GM19395 (cell line): ENCODE measurements at regions not wholly inside any gene's neighbourhood (a gene's known extent, or its start where the extent isn't known, plus 50 kb on each side); places are given as distances from the start of the nearest gene placed in this dataset.

Source experiments
- ATAC-seq: cut with Tn5 transposase; IDR thresholded peaks from one replicate; pipeline ENCODE4 v1.9.1; 2021; ENCODE audit warnings: mild to moderate bottlenecking, moderate library complexity; ENCODE audit not compliant: unreplicated experiment

DNA sequence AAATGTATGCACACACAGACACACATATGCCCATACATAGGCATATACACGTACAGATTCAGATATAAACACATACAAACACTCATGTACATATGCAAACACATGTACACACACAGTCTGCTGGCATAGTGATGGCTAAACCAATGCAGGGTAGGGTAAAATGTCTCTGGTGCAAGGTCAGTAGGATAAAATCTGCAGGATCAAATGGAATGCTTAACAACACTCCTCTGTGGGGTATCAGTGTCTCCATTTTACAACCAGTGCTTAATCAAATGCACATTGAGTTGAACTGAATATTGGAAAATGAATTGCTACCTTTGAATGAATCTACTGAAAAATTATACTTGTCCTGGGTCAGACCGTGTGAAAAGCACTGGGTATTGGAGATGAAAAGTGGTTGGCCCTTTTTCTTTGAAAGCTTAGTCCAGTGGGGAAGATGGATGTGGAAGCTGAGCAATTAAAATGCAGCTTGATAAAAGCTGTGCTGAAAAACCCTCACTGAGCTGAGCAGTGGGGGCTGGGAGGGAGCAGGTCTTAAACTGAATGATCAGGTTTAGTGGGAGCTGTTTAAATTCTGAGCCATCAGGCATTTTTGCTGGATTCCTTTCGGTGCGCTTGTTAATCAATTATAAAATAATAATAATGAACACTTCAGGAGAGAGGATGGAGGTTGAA, 314.7 kb downstream of the HAPSTR1 start:
- no peak for ATAC-seq

DNA sequence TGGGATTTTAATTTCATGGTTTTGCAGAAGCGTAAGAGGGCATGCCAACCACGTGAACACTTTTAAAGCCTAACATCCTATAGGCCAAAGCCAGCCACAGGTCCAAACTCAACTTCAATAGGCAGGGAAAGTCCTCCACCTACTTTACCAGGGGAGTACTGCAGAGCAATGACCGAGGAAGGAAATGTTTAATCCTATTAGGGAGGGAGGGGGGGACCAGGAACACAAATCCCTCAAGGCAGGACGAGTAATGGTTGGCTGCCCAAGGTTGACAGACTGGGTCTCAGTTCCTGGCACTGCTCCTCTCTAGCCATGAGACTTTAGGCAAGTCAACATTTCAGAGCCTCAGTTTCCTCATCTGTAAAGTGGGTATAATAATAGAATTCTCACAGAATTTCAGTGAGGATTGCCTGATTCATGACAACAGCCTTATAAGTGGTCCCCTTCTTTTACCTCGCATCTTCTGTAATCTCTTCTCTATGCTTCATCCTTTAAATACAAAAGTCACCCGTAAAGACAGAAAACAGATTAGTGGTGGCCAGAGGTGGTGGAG, 315.8 kb downstream of the HAPSTR1 start:
- ATAC-seq, result no peak

DNA sequence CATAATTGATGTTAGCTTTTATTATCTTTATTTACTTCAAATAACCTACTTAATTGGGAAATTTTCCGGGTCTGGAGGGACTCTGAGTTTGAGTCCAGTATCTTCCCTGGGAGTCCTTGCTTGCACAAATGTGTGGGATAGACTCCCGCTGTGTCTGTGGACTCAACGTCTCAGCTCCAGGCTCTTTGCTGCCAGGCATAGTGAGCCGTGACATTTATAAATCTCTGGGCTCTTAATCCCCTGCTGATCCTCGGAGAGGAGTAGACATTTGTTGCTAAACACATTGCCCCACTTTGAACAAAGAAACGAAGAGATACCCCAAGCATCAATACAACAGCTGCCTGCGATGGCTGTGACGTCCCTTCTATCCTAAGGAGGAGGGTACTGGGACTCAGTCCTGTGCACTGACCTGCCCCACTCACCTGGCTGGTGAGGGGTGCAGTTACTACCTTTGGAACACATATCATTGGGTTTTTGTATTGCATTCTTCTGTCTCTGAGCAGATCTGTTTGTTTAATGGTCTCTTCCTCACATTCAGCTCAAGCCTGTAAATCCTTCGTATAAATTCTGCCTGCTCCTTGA, 316.9 kb downstream of the HAPSTR1 start:
- ATAC-seq, result no peak

DNA sequence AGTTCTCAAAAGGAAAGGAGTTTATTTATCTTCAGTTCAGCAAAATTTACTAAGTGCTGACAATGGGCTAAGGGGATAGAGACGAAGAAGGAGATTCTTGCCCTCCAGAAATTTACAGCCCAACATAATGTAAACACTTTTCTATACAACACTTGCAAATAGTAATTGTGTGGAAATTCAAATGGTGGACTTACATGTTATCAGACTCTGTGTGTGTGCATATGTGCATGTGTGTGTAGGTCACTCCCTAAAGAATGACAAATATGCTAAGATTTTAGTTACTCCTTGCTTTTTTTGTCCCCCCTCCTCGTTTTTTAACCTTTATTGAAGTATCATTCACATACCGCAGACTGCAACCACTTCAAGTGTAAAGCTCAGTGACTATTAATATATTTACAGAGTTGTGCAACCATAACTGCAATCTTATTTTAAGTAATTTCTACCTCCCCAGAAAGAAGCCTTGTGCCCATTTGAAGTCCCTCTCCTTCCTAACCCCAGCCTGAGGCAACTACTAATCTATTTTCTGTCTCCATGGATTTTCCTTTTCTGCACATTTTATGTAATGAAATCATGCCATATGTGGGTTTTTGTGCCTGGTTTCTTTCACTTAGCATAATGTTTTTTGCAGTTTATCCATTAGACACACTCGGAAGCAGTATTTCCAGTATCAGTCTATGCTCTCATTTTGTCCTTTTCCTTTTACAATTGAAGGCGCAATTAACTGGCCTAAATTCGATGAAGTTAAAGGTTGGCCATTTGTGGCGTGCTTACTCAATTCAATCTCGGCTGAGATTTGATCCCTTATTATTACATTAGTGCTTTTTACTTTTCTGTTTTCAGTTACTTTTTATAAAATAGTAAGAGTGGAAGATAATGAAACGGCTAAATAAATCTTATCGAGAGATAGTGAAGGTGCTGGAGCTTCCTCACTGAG, 318.4 kb downstream of the HAPSTR1 start:
- ATAC-seq, result no peak

DNA sequence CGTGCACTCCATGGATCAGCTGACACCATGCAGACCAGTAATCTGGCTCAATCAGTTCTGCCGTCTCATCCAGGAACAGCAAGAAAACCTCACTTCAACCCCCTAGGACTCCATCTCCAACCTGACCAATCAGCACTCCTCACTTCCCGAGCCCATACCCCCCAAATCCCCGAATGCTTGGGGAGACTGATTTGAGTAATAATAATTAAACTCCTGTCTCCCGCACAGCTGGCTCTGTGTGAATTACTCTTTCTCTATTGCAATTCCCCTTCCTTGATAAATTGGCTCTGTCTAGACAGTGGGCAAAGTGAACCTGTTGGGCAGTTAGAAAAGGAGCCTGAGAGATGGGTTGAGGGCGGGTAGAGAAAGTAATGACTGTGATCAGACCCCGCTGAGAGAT, 320.0 kb downstream of the HAPSTR1 start:
- no peak for ATAC-seq

DNA sequence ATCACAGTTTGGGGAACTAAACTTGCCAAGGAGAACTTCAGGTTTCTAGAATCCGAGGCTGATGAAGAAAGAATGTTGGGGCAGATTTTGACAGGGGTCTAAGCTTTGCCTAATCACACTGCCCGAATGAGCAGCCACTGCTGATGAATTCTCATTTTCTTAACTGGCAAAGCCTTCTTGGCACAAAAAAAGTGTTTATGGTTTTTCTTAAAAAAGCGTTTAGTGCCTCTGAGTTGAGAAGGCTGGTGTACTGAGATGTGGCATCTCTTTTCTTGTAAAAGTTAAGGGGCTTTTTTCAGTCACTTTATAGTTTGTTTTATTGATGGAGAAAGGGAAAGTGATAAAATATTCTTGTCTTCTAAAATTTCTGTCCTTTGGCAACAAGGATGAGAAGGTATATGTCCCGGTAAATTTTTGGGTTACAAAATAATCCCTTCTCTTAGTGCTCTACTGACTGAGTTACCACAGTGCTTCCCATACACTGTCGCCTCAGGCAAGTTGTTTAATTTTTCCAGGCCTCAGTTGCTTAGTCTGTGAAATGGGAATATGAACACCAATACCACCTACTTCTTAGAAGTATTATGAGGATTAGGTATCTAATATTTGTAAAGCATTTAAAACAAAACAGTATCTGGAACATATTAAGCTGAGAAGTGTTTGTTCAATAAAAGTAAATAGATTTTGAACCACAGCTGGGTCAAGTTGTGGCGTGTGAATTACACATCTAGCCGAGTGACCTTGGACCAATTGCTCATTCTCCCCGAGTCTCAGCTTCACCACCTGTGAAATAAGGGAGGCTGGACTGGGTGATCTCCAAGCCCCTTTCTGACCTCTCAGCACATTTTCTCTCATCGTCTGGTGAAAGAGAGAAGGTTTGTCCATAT, 320.8 kb downstream of the HAPSTR1 start:
- no peak for ATAC-seq

DNA sequence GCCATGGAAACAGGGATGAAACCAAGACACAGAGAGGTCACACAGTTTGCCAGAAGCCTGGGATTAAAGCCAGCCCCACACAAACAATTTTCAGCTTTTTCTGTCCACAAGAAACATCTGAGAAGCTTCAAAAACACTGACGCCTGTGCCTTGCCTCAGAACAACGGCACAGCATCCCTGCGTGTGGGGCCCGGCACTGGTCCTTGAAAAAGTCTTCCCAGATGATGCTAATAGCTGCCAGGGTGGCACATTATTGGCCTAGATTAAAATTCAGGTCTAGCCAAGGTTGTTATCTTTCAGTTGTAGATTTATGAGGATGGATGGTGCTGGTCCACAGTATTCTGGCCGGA, 321.4 kb downstream of the HAPSTR1 start:
- ATAC-seq, result no peak

DNA sequence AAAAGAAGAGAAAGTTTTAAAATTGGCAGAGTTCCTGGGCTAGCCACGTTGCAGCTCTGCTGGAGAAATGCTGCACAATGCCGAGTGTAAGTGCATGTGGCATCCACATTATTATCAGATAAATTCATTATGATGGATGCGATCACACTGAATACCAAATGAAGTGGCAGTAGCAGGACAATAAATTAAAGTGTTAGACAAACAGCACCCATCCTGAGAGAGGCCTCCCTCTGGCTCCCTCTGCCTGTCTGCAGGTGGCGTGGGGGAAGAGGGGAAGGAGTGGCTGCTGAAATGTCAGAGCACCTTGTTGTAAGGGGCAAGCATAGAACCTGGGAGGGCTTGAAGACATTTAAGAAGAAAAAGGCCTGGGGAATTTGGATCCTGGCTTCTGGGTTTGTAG, 324.1 kb downstream of the HAPSTR1 start:
- no peak for ATAC-seq

DNA sequence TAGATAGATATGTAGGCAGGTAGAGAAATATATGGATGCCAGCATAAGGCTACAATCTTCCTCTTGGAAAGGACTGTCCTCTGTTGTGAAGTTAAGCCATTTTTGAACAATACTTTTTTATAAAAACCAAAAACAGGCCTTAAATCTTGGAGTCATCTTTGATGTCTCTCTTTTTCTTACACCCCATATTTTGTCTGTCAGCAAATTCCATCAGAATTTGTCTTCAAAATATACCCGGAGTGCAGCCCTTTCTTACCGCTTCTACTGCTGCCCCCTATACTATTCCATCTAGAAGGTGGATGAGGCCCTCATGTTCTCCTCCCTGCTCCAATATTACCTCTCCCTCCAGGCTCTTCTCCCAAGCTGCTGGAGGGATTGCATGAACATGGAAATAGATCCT, 326.5 kb downstream of the HAPSTR1 start:
- no peak for ATAC-seq

DNA sequence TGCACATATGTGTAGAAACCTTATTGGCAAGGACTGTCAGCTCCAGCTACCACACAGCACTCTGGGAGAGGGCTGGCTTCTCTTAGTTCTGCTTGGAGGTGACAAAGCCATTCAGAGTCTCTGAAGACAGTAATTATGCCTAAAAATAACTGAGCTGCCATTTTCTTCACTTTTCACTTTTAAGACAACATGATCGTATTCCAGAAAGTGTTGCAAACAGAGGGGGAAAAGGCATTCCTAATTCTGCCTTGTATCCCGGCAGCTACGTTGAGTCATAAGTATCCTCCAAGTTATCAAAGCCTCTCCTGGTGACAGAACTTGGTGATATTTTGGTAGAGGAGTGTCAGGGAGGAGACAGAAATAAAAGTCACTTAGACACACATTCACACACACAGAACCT, 327.7 kb downstream of the HAPSTR1 start:
- ATAC-seq, result no peak

DNA sequence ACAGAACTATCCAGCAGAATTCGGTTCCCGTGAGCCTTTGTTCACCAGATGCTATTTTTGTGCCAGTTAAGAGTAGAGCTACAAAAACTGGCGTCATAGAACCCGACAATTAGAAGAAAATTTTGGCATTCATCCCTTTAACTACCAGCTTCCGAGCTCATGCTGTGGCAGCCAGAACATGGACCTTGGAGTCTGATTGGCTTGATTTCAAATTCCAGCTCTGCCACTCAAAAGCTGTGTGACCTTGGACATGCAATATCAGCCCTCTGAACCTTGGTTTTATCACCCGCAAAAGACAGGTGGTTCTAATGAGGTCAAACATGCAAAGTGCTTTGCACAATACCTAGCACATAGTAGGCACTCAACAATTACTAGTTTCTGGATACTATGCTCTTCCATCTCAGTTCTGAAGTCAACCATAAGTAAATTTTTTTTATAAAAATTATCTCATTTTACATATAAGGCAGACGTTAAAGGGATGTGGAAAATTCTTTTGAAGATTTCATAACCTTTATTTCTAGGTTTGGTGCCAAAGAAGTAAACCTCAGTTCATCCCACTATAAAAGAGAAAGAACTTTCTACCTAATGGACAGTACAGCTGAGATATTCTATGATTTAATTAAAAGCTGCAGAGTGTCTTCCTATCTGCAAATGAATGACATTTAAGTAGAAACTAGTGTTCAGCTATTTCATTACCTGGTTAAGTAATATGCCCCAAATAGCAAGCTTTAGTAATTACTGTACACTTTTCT, 331.5 kb downstream of the HAPSTR1 start:
- ATAC-seq, result no peak

DNA sequence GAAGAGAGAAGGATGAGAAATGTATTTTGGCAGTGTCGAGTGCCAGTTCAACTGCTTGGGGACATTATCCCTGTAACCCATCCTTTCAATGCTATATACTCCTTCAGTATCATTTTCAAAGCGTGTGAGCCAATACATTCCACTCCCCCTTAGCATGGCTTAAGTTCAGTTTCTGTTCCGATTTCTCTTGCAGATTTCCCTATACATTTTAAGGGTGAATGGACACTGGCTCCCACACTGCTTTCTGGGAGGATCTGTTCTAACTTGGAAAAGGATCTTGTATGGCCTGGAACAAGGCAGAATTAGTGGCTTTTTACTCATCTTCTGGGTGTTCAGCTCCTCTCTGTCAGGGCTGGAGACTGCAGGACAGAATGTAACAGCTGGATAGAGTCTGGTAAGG, 333.8 kb downstream of the HAPSTR1 start:
- no peak for ATAC-seq

DNA sequence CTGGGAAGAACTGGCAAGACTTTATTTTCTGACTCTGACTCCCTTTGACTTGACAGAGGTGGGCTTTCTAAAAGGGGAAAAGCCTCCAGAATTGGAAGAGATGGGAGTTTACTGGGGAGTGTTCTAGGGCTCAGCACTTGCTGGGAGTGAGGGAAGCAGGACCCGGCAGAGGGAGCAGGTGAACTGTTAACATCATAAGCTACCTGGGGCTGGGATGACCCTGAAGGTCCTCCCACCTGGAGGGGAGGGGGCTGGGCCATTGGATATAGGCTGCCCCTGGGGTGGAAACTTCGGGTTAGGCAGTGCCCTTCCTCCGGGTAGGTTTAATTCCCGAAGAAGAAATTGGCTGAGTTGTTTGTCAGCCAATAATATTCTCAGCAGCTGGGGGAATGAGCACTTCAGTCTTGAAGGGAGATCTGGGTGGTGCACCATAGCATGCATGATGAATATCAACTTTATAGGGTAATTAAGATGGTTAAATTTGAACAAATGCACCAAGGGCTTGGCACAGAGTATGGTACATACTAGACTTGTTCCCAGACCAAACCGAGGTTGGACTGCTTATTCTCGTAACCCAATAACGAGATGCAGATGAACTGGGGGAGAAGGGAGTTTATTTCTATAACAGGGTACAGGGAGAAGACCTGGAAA, 337.0 kb downstream of the HAPSTR1 start:
- ATAC-seq, result no peak

DNA sequence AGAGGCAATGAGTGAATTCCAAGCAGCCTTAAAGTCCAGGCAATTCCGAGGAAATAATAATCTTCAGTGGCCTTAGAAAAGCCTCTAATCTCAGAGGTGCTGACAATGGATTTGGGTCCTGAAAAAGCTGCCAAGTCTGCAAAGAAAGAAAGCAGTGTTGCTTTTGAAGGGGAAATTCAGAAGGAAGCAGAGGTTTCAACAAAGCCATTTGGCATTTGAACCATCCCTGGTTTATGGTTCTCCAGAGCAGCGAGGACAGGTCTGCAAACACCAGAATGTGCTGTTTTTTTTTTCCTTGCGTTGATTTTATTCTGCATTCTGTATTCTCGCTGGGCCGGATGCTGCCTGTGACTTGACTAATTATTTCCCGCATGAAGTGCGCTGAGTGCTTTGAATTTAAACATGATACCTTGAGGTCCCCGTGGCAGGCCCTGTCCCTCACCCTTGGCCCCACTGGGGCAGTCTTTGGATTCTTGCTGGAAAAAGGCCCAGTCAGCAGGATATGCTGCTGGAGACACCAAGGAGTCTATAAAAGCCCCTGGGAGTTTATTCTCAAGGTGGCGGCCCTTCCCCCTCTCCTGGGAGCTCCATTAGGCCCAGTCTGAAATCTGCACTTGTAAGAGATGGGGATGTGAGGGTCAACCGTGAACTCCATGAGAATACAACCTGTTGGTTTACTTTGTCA, 338.3 kb downstream of the HAPSTR1 start:
- ATAC-seq, result no peak

DNA sequence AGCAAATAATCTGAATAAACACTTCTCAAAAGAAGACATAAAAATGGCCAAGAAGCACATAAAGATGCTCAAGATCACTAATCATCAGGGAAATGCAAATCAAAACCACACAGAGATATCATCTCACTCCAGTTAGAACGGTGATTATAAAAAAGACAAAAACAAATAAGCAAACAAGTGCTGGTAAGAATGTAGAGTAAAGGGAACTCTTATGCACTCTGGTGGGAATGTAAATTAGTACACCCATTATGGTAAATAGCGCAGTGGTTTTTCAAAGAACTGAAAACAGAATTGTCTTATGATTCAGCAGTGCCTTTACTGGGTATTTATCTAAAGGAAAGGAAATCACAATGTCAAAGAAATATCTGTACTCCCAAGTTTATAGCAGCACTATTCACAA, 343.2 kb downstream of the HAPSTR1 start:
- no peak for ATAC-seq

DNA sequence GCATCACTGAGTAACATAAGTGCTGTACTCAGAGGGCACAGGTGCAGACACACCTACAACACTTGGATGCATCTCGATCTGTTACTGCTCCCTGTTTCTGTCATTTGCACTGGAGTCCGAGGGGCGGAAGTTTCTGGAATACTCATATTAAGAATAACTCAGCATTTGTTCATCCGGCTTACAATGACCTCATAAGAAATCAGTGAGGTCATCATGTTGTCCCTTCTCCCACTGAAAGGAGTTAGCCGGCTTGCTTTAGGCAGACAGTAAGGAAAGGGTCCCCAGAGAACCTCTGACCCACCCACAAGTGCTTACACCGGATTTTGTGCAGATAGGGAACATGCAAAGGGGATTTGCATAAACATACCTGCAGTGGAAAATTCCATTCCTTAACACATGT, 344.7 kb downstream of the HAPSTR1 start:
- no peak for ATAC-seq

DNA sequence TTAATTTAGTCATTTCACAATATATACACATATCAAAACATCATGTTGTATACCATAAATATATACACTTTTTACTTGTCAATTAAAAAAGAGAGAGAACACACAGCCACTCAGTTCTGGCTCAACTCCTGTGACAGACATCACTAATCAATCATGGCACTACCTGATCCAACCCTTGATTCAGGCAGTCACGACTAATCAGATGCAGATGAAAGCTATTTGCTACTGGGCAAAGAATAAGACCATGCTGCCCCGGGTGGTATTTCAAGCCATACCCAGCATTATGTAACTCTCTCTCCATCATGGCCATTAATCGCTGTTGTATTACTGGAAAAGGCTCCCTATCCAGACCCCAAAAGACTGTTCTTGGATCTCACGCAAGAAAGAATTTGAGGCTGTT, 345.7 kb downstream of the HAPSTR1 start:
- ATAC-seq, result no peak

DNA sequence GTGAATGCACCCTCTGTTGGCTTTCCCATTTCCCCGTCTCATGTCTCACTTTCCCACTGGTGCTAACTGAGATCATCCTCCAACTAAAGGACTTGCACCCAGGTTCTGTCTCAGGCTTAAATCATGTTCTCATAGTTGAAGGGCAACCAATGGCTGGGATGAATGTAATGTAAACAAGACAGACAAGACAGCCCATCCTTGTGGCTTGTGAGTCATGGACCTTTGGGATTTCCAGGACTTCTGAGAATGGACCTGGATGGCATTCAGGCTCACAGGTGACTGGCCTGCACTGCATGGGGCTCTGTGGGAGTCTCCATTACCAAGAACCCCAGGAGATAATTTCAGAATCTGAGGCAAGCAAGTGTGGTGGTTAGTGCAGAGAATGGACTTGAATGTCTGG, 347.5 kb downstream of the HAPSTR1 start:
- no peak for ATAC-seq

DNA sequence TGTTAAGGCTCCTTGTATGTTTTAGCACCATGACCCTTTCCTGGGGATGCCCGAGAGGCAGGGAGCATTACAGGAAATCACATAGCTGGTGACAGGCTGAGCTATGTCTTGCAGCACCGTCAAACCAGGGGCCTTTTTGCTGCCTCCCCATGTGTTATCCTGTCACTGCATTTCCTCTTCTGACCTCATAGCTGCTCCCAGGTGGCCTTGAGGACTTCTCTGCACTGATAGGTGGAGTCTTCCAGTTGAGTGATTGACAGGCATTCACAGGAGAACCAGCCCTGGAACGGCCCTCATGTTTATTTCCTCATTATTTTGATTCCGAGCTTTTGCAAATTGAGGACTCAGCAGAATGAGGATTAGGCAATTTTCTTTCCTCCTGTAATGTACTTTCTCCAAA, 349.6 kb downstream of the HAPSTR1 start:
- ATAC-seq, result no peak
